CD4-positive, alpha-beta memory T cell (primary cell): ENCODE measurements at regions not wholly inside any gene's neighbourhood (a gene's known extent, or its start where the extent isn't known, plus 50 kb on each side); places are given as distances from the start of the nearest gene placed in this dataset.

Experiments
- CTCF ChIA-PET: fragments of 350-600 bp; sonication (Branson Sonifier 250); formaldehyde crosslinking; loops from one replicate; lab custom pipeline; 2021; ENCODE audit warnings: inconsistent platforms; ENCODE audit not compliant: partially characterized antibody; lab: Charles Lee
- POLR2A ChIA-PET: fragments of 350-600 bp; sonication (Branson Sonifier 250); formaldehyde crosslinking; loops from one replicate; lab custom pipeline; 2021; ENCODE audit not compliant: partially characterized antibody; lab: Charles Lee
- DNase-seq, 5 donors: peaks; one replicate each; pipeline versions ENCODE4 v3.0.0 to v3.0.0-alpha.2; 2020 to 2022; ENCODE audit warnings: mixed read lengths in 1 of 5
- H3K27ac ChIP-seq: one replicate; pipeline ENCODE4 v1.7.0; 2013; ENCODE audit warnings: low read depth, low read length
- H3K27me3 ChIP-seq: 2 replicates; pipeline ENCODE4 v1.7.0; 2013; ENCODE audit warnings: mild to moderate bottlenecking, low read length, moderate library complexity; ENCODE audit not compliant: insufficient read depth
- H3K36me3 ChIP-seq: 2 replicates; pipeline ENCODE4 v1.7.0; 2013; ENCODE audit warnings: mild to moderate bottlenecking, low read length, moderate library complexity; ENCODE audit not compliant: insufficient read depth
- H3K4me1 ChIP-seq: 2 replicates; pipeline ENCODE4 v1.7.0; 2013; ENCODE audit warnings: mild to moderate bottlenecking, low read length, moderate library complexity; ENCODE audit not compliant: insufficient read depth
- H3K4me3 ChIP-seq, 2 donors: one replicate each; pipeline ENCODE4 v1.7.0; 2013; ENCODE audit warnings: low read length in 2 of 2, mild to moderate bottlenecking in 1 of 2
- H3K9me3 ChIP-seq, 2 donors: one replicate each; pipeline ENCODE4 v1.7.0; 2013; ENCODE audit warnings: low read length in 2 of 2, control low read depth in 1 of 2; ENCODE audit not compliant: control insufficient read depth in 1 of 2
- H3K27ac Mint-ChIP-seq, 7 donors: one replicate each; pipeline ENCODE4 v1.8.0; 2020 to 2021; ENCODE audit warnings: mixed read lengths in 7 of 7, mild to moderate bottlenecking in 6 of 7, inconsistent platforms in 3 of 7, moderate library complexity in 3 of 7
- H3K27me3 Mint-ChIP-seq, 2 donors: one replicate each; pipeline ENCODE4 v1.8.0; 2020 to 2021; ENCODE audit warnings: mixed read lengths in 2 of 2
- H3K36me3 Mint-ChIP-seq, 2 donors: one replicate each; pipeline ENCODE4 v1.8.0; 2020 to 2021; ENCODE audit warnings: mixed read lengths in 2 of 2, inconsistent platforms in 1 of 2, mild to moderate bottlenecking in 1 of 2
- H3K4me1 Mint-ChIP-seq, 4 donors: one replicate each; pipeline ENCODE4 v1.8.0; 2020 to 2021; ENCODE audit warnings: mixed read lengths in 4 of 4, mild to moderate bottlenecking in 1 of 4
- H3K4me3 Mint-ChIP-seq, 8 donors: one replicate each; pipeline ENCODE4 v1.8.0; 2020 to 2021; ENCODE audit warnings: mixed read lengths in 8 of 8, mild to moderate bottlenecking in 7 of 8, moderate library complexity in 6 of 8, inconsistent platforms in 3 of 8
- H3K9me3 Mint-ChIP-seq, 8 donors: one replicate each; pipeline ENCODE4 v1.8.0; 2020 to 2021; ENCODE audit warnings: mixed read lengths in 8 of 8, mild to moderate bottlenecking in 5 of 8, inconsistent platforms in 3 of 8, moderate library complexity in 1 of 8
- intact Hi-C: fragments of 100-400 bp; cut with micrococcal nuclease; formaldehyde crosslinking; loops from one replicate; pipeline ENCODE4 v1.15.1; 2023

- Histone ChIP-seq H3K4me1 (no peaks in the 10 kb centered on the region), H3K27ac (no peak overlapping the region), H3K27me3 (no peaks in the 10 kb centered on the region), H3K36me3 (no peaks in the 10 kb centered on the region), H3K4me3 (no peak overlapping the region), H3K9me3 (no peaks in the 10 kb centered on the region)
- Mint-ChIP-seq H3K27ac (no peak overlapping the region), H3K9me3 (no peaks in the 10 kb centered on the region), H3K27me3 (peaks cover 4 to 9% of the 10 kb centered on the region in 2 donors), H3K4me1 (no peaks in the 10 kb centered on the region), H3K4me3 (no peak overlapping the region), H3K36me3 (no peaks in the 10 kb centered on the region)
- intact Hi-C loops, result no loop called here
- CTCF ChIA-PET, result no interaction called here
- POLR2A ChIA-PET, result no interaction called here
- DNase-seq, result no peak
Measured at GRCh38 chr10:78808736-78809367, 259.9 kb upstream of the ZMIZ1 start.

- Mint-ChIP-seq H3K9me3 (no peaks in the 10 kb centered on the region), H3K4me3 (no peak overlapping the region), H3K27ac (no peak overlapping the region), H3K36me3 (no peaks in the 10 kb centered on the region), H3K27me3 (peaks cover 5 to 7% of the 10 kb centered on the region in 2 donors), H3K4me1 (no peaks in the 10 kb centered on the region)
- Histone ChIP-seq H3K4me1 (no peaks in the 10 kb centered on the region), H3K4me3 (no peak overlapping the region), H3K36me3 (no peaks in the 10 kb centered on the region), H3K27me3 (no peaks in the 10 kb centered on the region), H3K27ac (no peak overlapping the region), H3K9me3 (no peaks in the 10 kb centered on the region)
- intact Hi-C loops, result no loop called here
- ChIA-PET CTCF (interaction anchor here (0.6 kb wide), 1 partner anchor 391 kb away, joined by 4 read pairs; no protein-coding TSS in a partner anchor), POLR2A (no interaction called here)
- no peak for DNase-seq
Measured at GRCh38 chr10:78811174-78811573, 257.6 kb upstream of the ZMIZ1 start.

DNA sequence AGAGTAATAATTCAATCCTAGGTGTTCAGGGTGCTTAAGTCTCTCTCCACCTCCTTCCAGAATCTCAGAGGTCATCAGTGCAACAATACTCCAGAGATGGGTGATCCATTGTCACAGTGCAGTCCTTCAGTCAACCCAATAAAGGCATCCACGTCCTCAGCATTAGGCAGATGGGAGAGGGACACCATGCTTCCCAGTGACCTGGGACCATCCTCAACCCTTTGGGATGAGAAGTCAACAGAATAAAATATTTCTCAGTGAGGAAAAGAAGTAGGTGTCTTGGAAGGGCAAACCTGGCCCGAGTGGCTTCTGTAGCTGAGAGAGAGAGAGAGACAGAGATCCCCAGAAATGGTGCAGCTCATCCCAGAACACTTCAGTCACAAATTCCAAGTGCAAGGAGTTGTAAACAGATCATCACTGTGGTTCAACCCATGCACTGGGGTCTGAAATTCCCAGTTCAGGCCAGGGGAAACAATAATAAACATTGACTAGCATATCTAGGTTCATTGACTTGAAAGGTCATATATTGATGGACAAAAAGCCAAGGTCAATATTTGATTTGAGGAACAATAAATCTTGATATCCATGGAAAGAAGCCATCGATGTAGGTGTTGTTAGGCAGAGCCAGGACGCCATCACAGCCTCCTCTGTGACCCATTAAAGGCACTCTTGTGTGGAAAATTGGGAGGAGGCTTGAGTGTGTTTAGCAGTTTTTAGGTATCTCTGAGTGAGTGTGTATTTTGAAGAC, 256.0 kb upstream of the ZMIZ1 start:
- Mint-ChIP-seq H3K27ac (no peak overlapping the region), H3K4me1 (no peaks in the 10 kb centered on the region), H3K4me3 (no peak overlapping the region), H3K36me3 (no peaks in the 10 kb centered on the region), H3K27me3 (peaks cover 5 to 9% of the 10 kb centered on the region in 2 donors), H3K9me3 (no peaks in the 10 kb centered on the region)
- Histone ChIP-seq H3K4me1 (no peaks in the 10 kb centered on the region), H3K9me3 (no peaks in the 10 kb centered on the region), H3K27me3 (no peaks in the 10 kb centered on the region), H3K27ac (no peak overlapping the region), H3K4me3 (no peak overlapping the region), H3K36me3 (no peaks in the 10 kb centered on the region)
- no peak for DNase-seq
- intact Hi-C loops, result no loop called here
- CTCF ChIA-PET, result no interaction called here
- POLR2A ChIA-PET, result no interaction called here

GRCh38 chr10:78813526-78813925, 255.2 kb upstream of the ZMIZ1 start:
- Mint-ChIP-seq H3K4me1 (no peaks in the 10 kb centered on the region), H3K4me3 (no peak overlapping the region)
- CTCF ChIA-PET, result no interaction called here

GRCh38 chr10:78813998-78814399, 254.8 kb upstream of the ZMIZ1 start:
- DNase-seq, result no peak
- H3K9me3 Mint-ChIP-seq, result no peaks in the 10 kb centered on the region
- no peaks in the 10 kb centered on the region for H3K4me1 ChIP-seq

More at GRCh38 chr10:78813526-78813925, 255.2 kb upstream of the ZMIZ1 start:
- Mint-ChIP-seq H3K27me3 (peaks cover 5 to 8% of the 10 kb centered on the region in 2 donors), H3K36me3 (no peaks in the 10 kb centered on the region), H3K9me3 (no peaks in the 10 kb centered on the region), H3K27ac (no peak overlapping the region)
- POLR2A ChIA-PET, result no interaction called here
- H3K4me1 ChIP-seq, result no peaks in the 10 kb centered on the region
- H3K9me3 ChIP-seq, result no peaks in the 10 kb centered on the region
- H3K4me3 ChIP-seq, result no peak overlapping the region
- no peak for DNase-seq
- H3K27me3 ChIP-seq, result no peaks in the 10 kb centered on the region
- intact Hi-C loops, result no loop called here
- no peaks in the 10 kb centered on the region for H3K36me3 ChIP-seq
- H3K27ac ChIP-seq, result no peak overlapping the region

GRCh38 chr10:78814407-78814806, 254.4 kb upstream of the ZMIZ1 start:
- no peaks in the 10 kb centered on the region for H3K4me1 Mint-ChIP-seq
- H3K9me3 Mint-ChIP-seq, result no peaks in the 10 kb centered on the region
- H3K36me3 Mint-ChIP-seq, result no peaks in the 10 kb centered on the region
- Histone ChIP-seq H3K27ac (no peak overlapping the region), H3K27me3 (no peaks in the 10 kb centered on the region), H3K9me3 (no peaks in the 10 kb centered on the region), H3K4me3 (no peak overlapping the region), H3K36me3 (no peaks in the 10 kb centered on the region), H3K4me1 (no peaks in the 10 kb centered on the region)
- H3K4me3 Mint-ChIP-seq, result no peak overlapping the region
- ChIA-PET POLR2A (no interaction called here), CTCF (no interaction called here)
- intact Hi-C loops, result no loop called here
- peaks cover 5 to 8% of the 10 kb centered on the region in 2 donors for H3K27me3 Mint-ChIP-seq
- H3K27ac Mint-ChIP-seq, result no peak overlapping the region
- no peak for DNase-seq

More at GRCh38 chr10:78813998-78814399, 254.8 kb upstream of the ZMIZ1 start:
- Mint-ChIP-seq H3K4me1 (no peaks in the 10 kb centered on the region), H3K36me3 (no peaks in the 10 kb centered on the region), H3K27ac (no peak overlapping the region), H3K27me3 (peaks cover 5 to 8% of the 10 kb centered on the region in 2 donors), H3K4me3 (no peak overlapping the region)
- intact Hi-C loops, result no loop called here
- ChIA-PET CTCF (no interaction called here), POLR2A (no interaction called here)
- Histone ChIP-seq H3K9me3 (no peaks in the 10 kb centered on the region), H3K36me3 (no peaks in the 10 kb centered on the region), H3K4me3 (no peak overlapping the region), H3K27me3 (no peaks in the 10 kb centered on the region), H3K27ac (no peak overlapping the region)

DNA sequence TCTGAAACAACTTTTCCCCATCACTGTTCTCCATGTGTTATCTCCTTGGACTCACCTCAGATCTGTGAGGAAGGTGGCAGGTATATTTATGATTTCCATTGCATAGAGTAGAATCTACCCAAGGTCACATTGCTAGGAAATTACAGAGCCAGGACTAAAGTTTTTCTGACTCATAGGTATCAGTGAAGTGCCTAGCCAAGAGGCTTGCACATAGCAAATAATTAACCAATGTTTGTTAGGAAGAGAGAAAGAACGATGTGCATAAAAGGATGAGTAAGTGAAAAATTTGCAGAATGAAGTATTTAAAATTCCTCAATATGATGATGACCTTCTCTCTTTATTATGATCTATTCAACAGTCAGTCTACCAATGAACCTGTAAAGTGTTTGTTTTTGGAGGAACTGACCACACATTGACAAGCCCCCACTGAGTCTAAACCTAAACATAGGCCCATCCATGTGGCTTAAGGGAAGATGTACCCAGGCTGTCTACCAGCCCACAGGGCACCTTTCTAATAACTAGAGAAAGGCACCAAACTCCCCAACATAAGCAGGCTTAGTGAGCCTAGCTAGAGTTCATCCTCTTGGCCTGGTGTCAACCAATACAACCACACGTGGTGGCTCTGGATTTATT, 252.9 kb upstream of the ZMIZ1 start:
- no peak overlapping the region for H3K4me3 Mint-ChIP-seq
- H3K27me3 ChIP-seq, result no peaks in the 10 kb centered on the region
- H3K27me3 Mint-ChIP-seq, result peaks cover 3 to 5% of the 10 kb centered on the region in 2 donors
- no peaks in the 10 kb centered on the region for H3K4me1 Mint-ChIP-seq
- no peaks in the 10 kb centered on the region for H3K9me3 ChIP-seq
- H3K27ac ChIP-seq, result no peak overlapping the region
- H3K36me3 Mint-ChIP-seq, result no peaks in the 10 kb centered on the region
- POLR2A ChIA-PET, result no interaction called here
- no peaks in the 10 kb centered on the region for H3K36me3 ChIP-seq
- intact Hi-C loops, result no loop called here
- no peaks in the 10 kb centered on the region for H3K9me3 Mint-ChIP-seq
- DNase-seq, result no peak
- no peak overlapping the region for H3K27ac Mint-ChIP-seq
- no peaks in the 10 kb centered on the region for H3K4me1 ChIP-seq
- CTCF ChIA-PET, result no interaction called here
- H3K4me3 ChIP-seq, result no peak overlapping the region
